OCI-LY7 (cell line): ENCODE measurements at regions not wholly inside any gene's neighbourhood (a gene's known extent, or its start where the extent isn't known, plus 50 kb on each side); places are given as distances from the start of the nearest gene placed in this dataset.

Source experiments
- BruUV-seq: library from RNA; stranded (reverse); fragments of 400-500 nt; replicated peaks from 2 replicates; lab custom pipeline; 2021; lab: Mats Ljungman, UMichigan
- CTCF ChIA-PET: fragments of 300-600 bp; sonication (Branson Sonifier 250); formaldehyde crosslinking; loops from one replicate; lab custom pipeline; 2022; ENCODE audit warnings: antibody characterized with exemption; ENCODE audit not compliant: unreplicated experiment; lab: Charles Lee
- POLR2A ChIA-PET: fragments of 300-600 bp; sonication (Branson Sonifier 250); formaldehyde crosslinking; loops from one replicate; lab custom pipeline; 2022; ENCODE audit warnings: antibody characterized with exemption; lab: Charles Lee
- DNase-seq: peaks from one replicate; pipeline ENCODE4 v3.0.0-alpha.2; 2015; ENCODE audit warnings: low spot score
- H2AFZ ChIP-seq: fragments of 200-600 bp; sonication (generic), shearing (Covaris generic); 2 replicates; pipeline ENCODE4 v1.6.1; 2014; ENCODE audit warnings: mild to moderate bottlenecking, antibody characterized with exemption, low read length, moderate library complexity
- H3K27ac ChIP-seq: fragments of 200-600 bp; sonication (generic); 2 replicates; pipeline ENCODE4 v1.5.1; 2014; ENCODE audit warnings: mixed run types, low read depth, mild to moderate bottlenecking, moderate library complexity, low read length, inconsistent platforms; ENCODE audit not compliant: poor library complexity, severe bottlenecking
- H3K36me3 ChIP-seq: fragments of 200-600 bp; sonication (generic); 2 replicates; pipeline ENCODE4 v1.6.1; 2014; ENCODE audit warnings: mild to moderate bottlenecking, antibody characterized with exemption, low read length, moderate library complexity, mixed read lengths; ENCODE audit not compliant: insufficient read depth
- H3K4me1 ChIP-seq: fragments of 200-600 bp; sonication (generic); 2 replicates; pipeline ENCODE4 v1.5.1; 2014; ENCODE audit warnings: mild to moderate bottlenecking, low read length; ENCODE audit not compliant: insufficient read depth, poor library complexity, severe bottlenecking
- H3K4me2 ChIP-seq: fragments of 200-600 bp; sonication (generic); 2 replicates; pipeline ENCODE4 v1.6.1; 2014; ENCODE audit warnings: mild to moderate bottlenecking, low read length
- H3K4me3 ChIP-seq: fragments of 200-600 bp; sonication (generic); 2 replicates; pipeline ENCODE4 v1.5.1; 2014; ENCODE audit warnings: mild to moderate bottlenecking, low read depth, low read length; ENCODE audit not compliant: poor library complexity, severe bottlenecking
- H3K79me2 ChIP-seq: fragments of 200-600 bp; sonication (generic); 2 replicates; pipeline ENCODE4 v1.6.1; 2016; ENCODE audit warnings: low read depth, mild to moderate bottlenecking, low read length, moderate library complexity, mixed read lengths; ENCODE audit not compliant: insufficient read depth
- H3K9me2 ChIP-seq: fragments of 200-600 bp; sonication (generic); 2 replicates; pipeline ENCODE4 v1.6.1; 2016; ENCODE audit warnings: mild to moderate bottlenecking, low read length, mixed read lengths; ENCODE audit not compliant: insufficient read depth
- H3K9me3 ChIP-seq: fragments of 200-600 bp; sonication (generic); 2 replicates; pipeline ENCODE4 v1.6.1; 2014; ENCODE audit warnings: mild to moderate bottlenecking, mixed run types, low read length, mixed read lengths
- H4K20me1 ChIP-seq: fragments of 200-600 bp; sonication (generic); 2 replicates; pipeline ENCODE4 v1.6.1; 2014; ENCODE audit warnings: mild to moderate bottlenecking, antibody characterized with exemption, low read length, moderate library complexity, mixed read lengths; ENCODE audit not compliant: insufficient read depth
- CTCF ChIP-seq: fragments of 200-600 bp; sonication (generic); conservative IDR thresholded peaks from 2 replicates; pipeline ENCODE4 v1.5.1; 2014; ENCODE audit warnings: mild to moderate bottlenecking, antibody characterized with exemption, low read length, moderate library complexity, mixed read lengths
- EZH2phosphoT487 ChIP-seq: fragments of 200-600 bp; sonication (generic); IDR thresholded peaks from 2 replicates; pipeline ENCODE4 v1.6.1; 2018; ENCODE audit warnings: low read depth, borderline replicate concordance, mild to moderate bottlenecking, mixed run types, antibody characterized with exemption, low read length, moderate library complexity, mixed read lengths
- intact Hi-C: fragments of 100-400 bp; cut with micrococcal nuclease; formaldehyde crosslinking; loops from one replicate; pipeline ENCODE4 v1.10.0; 2022; ENCODE audit not compliant: unreplicated experiment

GRCh38 chr12:77401770-77402081, 336.4 kb upstream of the E2F7 start:
- no peaks in the 10 kb centered on the region for H3K4me1 ChIP-seq
- no peaks in the 10 kb centered on the region for H3K9me2 ChIP-seq
- no peaks in the 10 kb centered on the region for H3K36me3 ChIP-seq
- ChIA-PET CTCF (no interaction called here), POLR2A (no interaction called here)
- H3K4me3 ChIP-seq = no peak overlapping the region
- intact Hi-C loops = no loop called here
- H3K9me3 ChIP-seq = no peaks in the 10 kb centered on the region
- no peaks in the 10 kb centered on the region for H4K20me1 ChIP-seq
- no peak overlapping the region for H3K27ac ChIP-seq
- BruUV-seq = no TSS peak
- H2AFZ ChIP-seq = no peak overlapping the region
- TF ChIP-seq CTCF = no peak
- TF ChIP-seq EZH2phosphoT487 = no peak
- no peak overlapping the region for H3K4me2 ChIP-seq
- no peak for DNase-seq
- H3K79me2 ChIP-seq = no peaks in the 10 kb centered on the region

DNA sequence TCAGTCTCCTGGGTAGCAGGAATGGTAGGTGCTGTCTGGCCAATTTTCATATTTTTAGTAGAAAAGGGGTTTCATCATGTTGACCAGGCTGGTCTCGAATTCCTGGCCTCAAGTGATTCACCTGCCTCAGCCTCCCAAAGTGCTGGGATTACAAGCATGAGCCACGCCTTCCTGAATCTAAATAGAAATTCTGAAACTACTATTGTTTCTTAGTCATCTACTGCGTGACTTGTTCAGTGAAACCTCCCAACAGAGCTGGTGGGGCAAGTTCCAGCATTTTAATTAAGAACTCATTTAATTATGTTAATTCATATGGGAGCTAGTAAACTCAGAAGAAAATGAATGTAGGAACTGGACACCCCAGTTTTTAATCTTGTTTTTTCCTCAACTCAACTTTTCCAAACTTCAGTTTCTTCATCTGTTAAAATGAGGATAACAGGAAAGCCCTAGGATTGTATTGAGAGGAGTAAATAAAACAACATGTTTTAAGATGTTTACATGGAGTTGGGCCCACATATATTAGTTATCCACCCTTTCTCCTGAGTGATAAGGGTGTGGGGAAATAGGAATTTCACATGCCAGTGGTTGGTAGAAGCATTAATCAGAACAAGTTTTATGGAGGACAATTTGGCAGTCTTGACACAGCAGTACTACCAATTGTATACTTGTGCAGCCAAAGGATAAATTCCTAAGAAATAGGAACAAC, 335.8 kb upstream of the E2F7 start:
- Histone ChIP-seq H3K79me2 (no peaks in the 10 kb centered on the region), H3K4me2 (no peak overlapping the region), H3K4me1 (no peaks in the 10 kb centered on the region), H2AFZ (no peak overlapping the region), H3K9me3 (no peaks in the 10 kb centered on the region), H4K20me1 (no peaks in the 10 kb centered on the region), H3K9me2 (no peaks in the 10 kb centered on the region), H3K36me3 (no peaks in the 10 kb centered on the region), H3K4me3 (no peak overlapping the region), H3K27ac (no peak overlapping the region)
- DNase-seq = no peak
- no peak for TF ChIP-seq EZH2phosphoT487
- no peak for TF ChIP-seq CTCF
- BruUV-seq = no TSS peak
- intact Hi-C loops = no loop called here
- POLR2A ChIA-PET = interaction anchor here (0.6 kb wide), 1 partner anchor 20 kb away, joined by 3 read pairs; no protein-coding TSS in a partner anchor
- CTCF ChIA-PET = no interaction called here

- ChIA-PET POLR2A (interaction anchor here (0.5 to 0.7 kb wide), 2 partner anchors 60 to 61 kb away, joined by 3 to 5 read pairs; no protein-coding TSS in a partner anchor), CTCF (no interaction called here)
- Histone ChIP-seq H3K36me3 (no peaks in the 10 kb centered on the region), H4K20me1 (no peaks in the 10 kb centered on the region), H3K79me2 (no peaks in the 10 kb centered on the region), H3K9me3 (no peaks in the 10 kb centered on the region), H2AFZ (no peak overlapping the region), H3K4me1 (no peaks in the 10 kb centered on the region), H3K4me3 (no peak overlapping the region), H3K9me2 (no peaks in the 10 kb centered on the region), H3K27ac (no peak overlapping the region), H3K4me2 (no peak overlapping the region)
- intact Hi-C loops = no loop called here
- no TSS peak for BruUV-seq
- DNase-seq = no peak
- no peak for TF ChIP-seq CTCF
- no peak for TF ChIP-seq EZH2phosphoT487
Measured at GRCh38 chr12:77392467-77393088, 327.2 kb upstream of the E2F7 start.
